GM15510 (cell line): ENCODE measurements at regions not wholly inside any gene's neighbourhood (a gene's known extent, or its start where the extent isn't known, plus 50 kb on each side); places are given as distances from the start of the nearest gene placed in this dataset.
A peak's percentile ranks its signal among the peaks of the same experiment; 100 is the strongest.

Experiments used
- POLR2A ChIP-seq: IDR thresholded peaks from 3 replicates; pipeline ENCODE4 v1.6.1; 2011; ENCODE audit warnings: borderline replicate concordance; ENCODE audit not compliant: insufficient read length; ENCODE audit errors: extremely low read depth

GRCh38 chr1:23620605-23621004 is 61.3 kb upstream of the ID3 start:
- TF ChIP-seq POLR2A = no peak

- TF ChIP-seq POLR2A = peak; percentile 26
These were observed 60.2 kb upstream of the ID3 start for GRCh38 chr1:23619299-23620188.

GRCh38 chr1:23618586-23619083 is 59.3 kb upstream of the ID3 start:
- TF ChIP-seq POLR2A = no peak

GRCh38 chr1:23617084-23617521 is 57.8 kb upstream of the ID3 start:
- no peak for TF ChIP-seq POLR2A

GRCh38 chr1:23616292-23616824 is 57.1 kb upstream of the ID3 start:
- no peak for TF ChIP-seq POLR2A

GRCh38 chr1:23615852-23616251 is 56.6 kb upstream of the ID3 start:
- TF ChIP-seq POLR2A = no peak

- TF ChIP-seq POLR2A = no peak
These were observed 56.1 kb upstream of the ID3 start for GRCh38 chr1:23615423-23615822.

GRCh38 chr1:23614032-23614660 is 54.8 kb upstream of the ID3 start:
- TF ChIP-seq POLR2A = peak; percentile 25

GRCh38 chr1:23613191-23614031 is 54.1 kb upstream of the ID3 start:
- peak; percentile 16 for TF ChIP-seq POLR2A

GRCh38 chr1:23611601-23612327 is 52.5 kb upstream of the ID3 start:
- no peak for TF ChIP-seq POLR2A

GRCh38 chr1:23610677-23611076 is 51.4 kb upstream of the ID3 start:
- no peak for TF ChIP-seq POLR2A

- no peak for TF ChIP-seq POLR2A
These were observed 50.7 kb upstream of the ID3 start for GRCh38 chr1:23609971-23610370.
